ENCODE measurements at regions not wholly inside any gene's neighbourhood (a gene's known extent, or its start where the extent isn't known, plus 50 kb on each side); places are given as distances from the start of the nearest gene placed in this dataset.

GRCh38 chr2:117745537-117745936 lies 69.0 kb upstream of the DDX18 start:
- Histone ChIP-seq H2AFZ (ENCODE audit: low read length) (0 out of 2 replicates have a peak overlapping the region, but pooled peaks have one; percentile 58), H3K9ac (replicated peaks in 1 of 4; ENCODE audit: extremely low read depth in 1 of 4, low read depth in 3 of 4, low read length in 3 of 4) (no peak overlapping the region), H4K91ac (replicated peaks; ENCODE audit: insufficient read length, low read length) (no peak overlapping the region), H4K20me1 (replicated peaks in 1 of 2; ENCODE audit: control insufficient read depth in 1 of 2, insufficient read depth in 2 of 2, low read length in 2 of 2) (no peaks in the 10 kb centered on the region), H3K23ac (ENCODE audit: insufficient read length) (no peak overlapping the region), H3K23me2 (ENCODE audit: low read depth, low read length) (no peaks in the 10 kb centered on the region), H3K4me3 (ENCODE audit: extremely low read depth in 1 of 4, insufficient read depth in 2 of 4, low read depth in 3 of 4, low read length in 4 of 4) (no peak overlapping the region), H3K79me2 (ENCODE audit: control insufficient read depth in 1 of 2, insufficient read depth in 2 of 2, low read length in 2 of 2) (no peaks in the 10 kb centered on the region), H2BK5ac (ENCODE audit: low read depth, low read length) (no peak overlapping the region), H2BK12ac (ENCODE audit: low read depth, low read length) (no peak overlapping the region), H3K79me1 (ENCODE audit: low read depth, low read length) (no peaks in the 10 kb centered on the region), H2BK120ac (replicated peaks; ENCODE audit: low read depth, low read length) (no peak overlapping the region), H2AK5ac (ENCODE audit: low read depth, low read length) (no peak overlapping the region), H4K5ac (ENCODE audit: insufficient read length, low read depth, low read length) (no peak overlapping the region), H3K4me2 (ENCODE audit: insufficient read depth in 1 of 2, low read depth in 2 of 2, low read length in 2 of 2) (no peak overlapping the region; a peak in 1 of 4 replicates), H3K27ac (ENCODE audit: low read depth, low read length) (no peak overlapping the region), H2BK20ac (ENCODE audit: low read length) (no peak overlapping the region), H3K27me3 (replicated peaks in 1 of 4; ENCODE audit: control insufficient read depth in 3 of 4, extremely low read depth in 1 of 4, insufficient read depth in 3 of 4, low read length in 3 of 4) (no peaks in the 10 kb centered on the region), H3K56ac (replicated peaks; ENCODE audit: insufficient read length, low read depth, low read length) (no peak overlapping the region), H2BK15ac (ENCODE audit: low read length) (no peak overlapping the region), H3K9me3 (ENCODE audit: insufficient read depth in 2 of 2, low read depth in 1 of 2, low read length in 1 of 2) (no peaks in the 10 kb centered on the region), H4K8ac (ENCODE audit: extremely low read depth, insufficient read depth, low read length) (no peak overlapping the region), H3K4ac (replicated peaks; ENCODE audit: insufficient read length, low read depth, low read length) (no peak overlapping the region), H3K14ac (ENCODE audit: insufficient read length) (no peak overlapping the region), H3K4me1 (replicated peaks in 1 of 4; ENCODE audit: control insufficient read depth in 3 of 4, insufficient read depth in 4 of 4, low read length in 3 of 4) (peaks cover 0 to 4% (median 2%) of the 10 kb centered on the region in 4 experiments; a peak in 2 of 7 replicates), H3K36me3 (ENCODE audit: control insufficient read depth in 2 of 4, insufficient read depth in 4 of 4, low read length in 3 of 4) (no peaks in the 10 kb centered on the region), H3K18ac (ENCODE audit: extremely low read depth, low read length) (no peak overlapping the region)
- ChIA-PET CTCF (ENCODE audit: partially characterized antibody) (interaction anchor here (0.7 to 1.2 kb wide), 3 partner anchors 16 to 1824 kb away, joined by 3 read pairs; no protein-coding TSS in a partner anchor), POLR2A (ENCODE audit: partially characterized antibody) (no interaction called here)
- no peak for DNase-seq (ENCODE audit: low read depth in 1 of 2, low spot score in 2 of 2)
- no peak for FAIRE-seq
- 65% methylated on average over 5 of the region's 5 CpGs; no CpG with 5 or more reads in 1 of the 2 experiments for WGBS, 2 experiments (ENCODE audit: extremely low coverage in 1 of 2, insufficient coverage in 1 of 2, insufficient read length in 1 of 2, insufficient replicate concordance in 2 of 2, low coverage in 1 of 2, low lambda C conversion rate in 2 of 2, missing lambda C conversion rate in 1 of 2)
- TF ChIP-seq SIN3A (conservative IDR thresholded peaks at IDR 0.05 in 1 of 2, IDR thresholded peaks at IDR 0.05 in 1 of 2; ENCODE audit: low read depth in 1 of 2, low read length in 2 of 2) (no peak), BCL11A (IDR thresholded peaks at IDR 0.05; ENCODE audit: low read depth in 2 of 2, low read length in 2 of 2) (no peak), POLR2A (IDR thresholded peaks at IDR 0.05; ENCODE audit: control extremely low read depth in 1 of 2, low read depth in 2 of 2, low read length in 2 of 2) (no peak), CHD1 (IDR thresholded peaks at IDR 0.05; ENCODE audit: low read depth, low read length) (no peak), HDAC6 (IDR thresholded peaks at IDR 0.05; ENCODE audit: low read depth, low read length) (no peak), JUN (IDR thresholded peaks at IDR 0.05; ENCODE audit: low read depth, low read length) (no peak), CTBP2 (IDR thresholded peaks at IDR 0.05; ENCODE audit: borderline replicate concordance, insufficient read depth, insufficient read length, low read length) (no peak), SRF (IDR thresholded peaks at IDR 0.05; ENCODE audit: low read depth, low read length) (no peak), RNF2 (IDR thresholded peaks at IDR 0.05; ENCODE audit: borderline replicate concordance, low read depth, low read length, missing control alignments, poor library complexity, severe bottlenecking) (no peak), CBX8 (IDR thresholded peaks at IDR 0.05; ENCODE audit: borderline replicate concordance, low read depth, low read length) (no peak), FOSL1 (IDR thresholded peaks at IDR 0.05; ENCODE audit: insufficient read depth, low read depth, low read length) (no peak), TBP (IDR thresholded peaks at IDR 0.05; ENCODE audit: low read depth, low read length) (no peak), SP2 (IDR thresholded peaks at IDR 0.05; ENCODE audit: low read length) (no peak)
- TF ChIP-seq, protein P1, sequence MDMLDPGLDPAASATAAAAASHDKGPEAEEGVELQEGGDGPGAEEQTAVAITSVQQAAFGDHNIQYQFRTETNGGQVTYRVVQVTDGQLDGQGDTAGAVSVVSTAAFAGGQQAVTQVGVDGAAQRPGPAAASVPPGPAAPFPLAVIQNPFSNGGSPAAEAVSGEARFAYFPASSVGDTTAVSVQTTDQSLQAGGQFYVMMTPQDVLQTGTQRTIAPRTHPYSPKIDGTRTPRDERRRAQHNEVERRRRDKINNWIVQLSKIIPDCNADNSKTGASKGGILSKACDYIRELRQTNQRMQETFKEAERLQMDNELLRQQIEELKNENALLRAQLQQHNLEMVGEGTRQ (IDR thresholded peaks at IDR 0.05; ENCODE audit: low read length), result no peak
